ENCODE measurements at regions not wholly inside any gene's neighbourhood (a gene's known extent, or its start where the extent isn't known, plus 50 kb on each side); places are given as distances from the start of the nearest gene placed in this dataset.

- no peaks in the 10 kb centered on the region for H3K4me1 ChIP-seq (ENCODE audit: control insufficient read depth, extremely low read depth, insufficient read depth, low read length)
- H3K27ac ChIP-seq (ENCODE audit: insufficient read depth, low read depth, low read length) = no peak overlapping the region
- TF ChIP-seq GATA2 (IDR thresholded peaks at IDR 0.05; ENCODE audit: insufficient read depth, insufficient read length, low read depth, low read length) (no peak), POLR2AphosphoS5 (IDR thresholded peaks at IDR 0.05; ENCODE audit: insufficient read depth, low read depth, low read length) (no peak), JUN (IDR thresholded peaks at IDR 0.05; ENCODE audit: borderline replicate concordance, insufficient read depth, insufficient read length, low read depth) (no peak), FOS (IDR thresholded peaks at IDR 0.05; ENCODE audit: borderline replicate concordance, insufficient read depth, low read length) (no peak), MYC (IDR thresholded peaks at IDR 0.05; ENCODE audit: low read depth, low read length) (no peak), POLR2A (IDR thresholded peaks at IDR 0.05; ENCODE audit: low read depth, low read length) (no peak), CTCF (IDR thresholded peaks at IDR 0.05; ENCODE audit: extremely low read depth in 1 of 2, insufficient read depth in 1 of 2, low read depth in 1 of 2, low read length in 2 of 2) (no peak), EZH2 (IDR thresholded peaks at IDR 0.05; ENCODE audit: borderline replicate concordance, low read depth, low read length, severe bottlenecking) (no peak)
- TF ChIP-seq, protein P1, sequence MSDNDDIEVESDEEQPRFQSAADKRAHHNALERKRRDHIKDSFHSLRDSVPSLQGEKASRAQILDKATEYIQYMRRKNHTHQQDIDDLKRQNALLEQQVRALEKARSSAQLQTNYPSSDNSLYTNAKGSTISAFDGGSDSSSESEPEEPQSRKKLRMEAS (IDR thresholded peaks at IDR 0.05; ENCODE audit: insufficient read depth, insufficient read length) = no peak
- no peak overlapping the region for H3K9ac ChIP-seq (replicated peaks; ENCODE audit: extremely low read depth, insufficient read depth, low read length)
- no peak overlapping the region for H3K4me3 ChIP-seq (replicated peaks in 1 of 3; ENCODE audit: insufficient read depth in 1 of 3, low read depth in 1 of 3, low read length in 3 of 3)
- H4K20me1 ChIP-seq (replicated peaks; ENCODE audit: control insufficient read depth, extremely low read depth, insufficient read depth, low read length) = no peaks in the 10 kb centered on the region
- POLR2A ChIA-PET = no interaction called here
- no peak overlapping the region for H3K4me2 ChIP-seq (ENCODE audit: insufficient read depth, low read length)
- FAIRE-seq = no peak
- H3K79me2 ChIP-seq (ENCODE audit: control insufficient read depth, insufficient read depth, low read length) = no peaks in the 10 kb centered on the region
- no peak overlapping the region for H2AFZ ChIP-seq (ENCODE audit: low read depth, low read length)
- H3K36me3 ChIP-seq (ENCODE audit: control insufficient read depth in 2 of 2, extremely low read depth in 1 of 2, insufficient read depth in 2 of 2, low read length in 2 of 2) = no peaks in the 10 kb centered on the region
- CTCF ChIA-PET = no interaction called here
- intact Hi-C loops (cut with micrococcal nuclease) (no loop called here), dilution Hi-C loops (cut with MboI; ENCODE audit: extremely low pct_ligation_motif_present, low sequenced_read_pairs) (no loop called here)
- H3K9me1 ChIP-seq (replicated peaks; ENCODE audit: control insufficient read depth, extremely low read depth, insufficient read depth, low read length) = no peaks in the 10 kb centered on the region
- no peak for DNase-seq (ENCODE audit: low read depth, low spot score)
- no peaks in the 10 kb centered on the region for H3K27me3 ChIP-seq (ENCODE audit: control insufficient read depth in 2 of 2, insufficient read depth in 2 of 2, low read length in 2 of 2)
- no TSS peak for BruUV-seq (replicated peaks)
- H3K9me3 ChIP-seq (replicated peaks; ENCODE audit: control insufficient read depth, insufficient read depth, low read length) = no peaks in the 10 kb centered on the region
These were observed 156.8 kb upstream of the ERBB4 start for GRCh38 chr2:212695426-212695825.
